Right ventricle myocardium superior (tissue), 1 donor: ENCODE measurements at regions not wholly inside any gene's neighbourhood (a gene's known extent, or its start where the extent isn't known, plus 50 kb on each side); places are given as distances from the start of the nearest gene placed in this dataset.

Source experiments
- ATAC-seq: fragments of 200-7000 bp; cut with Tn5 transposase; one replicate; pipeline ENCODE4 v1.9.1; 2020; ENCODE audit warnings: mild to moderate bottlenecking; ENCODE audit not compliant: poor library complexity
- DNase-seq: peaks from one replicate; pipeline ENCODE4 v3.0.0-alpha.2; 2020
- intact Hi-C: fragments of 100-400 bp; cut with DNase I; formaldehyde crosslinking; loops from one replicate; pipeline ENCODE4 v1.11.2; 2022
- donor health status: DM: no; HTN: yes; CAD: no; lungs with severe emphysema.

DNA sequence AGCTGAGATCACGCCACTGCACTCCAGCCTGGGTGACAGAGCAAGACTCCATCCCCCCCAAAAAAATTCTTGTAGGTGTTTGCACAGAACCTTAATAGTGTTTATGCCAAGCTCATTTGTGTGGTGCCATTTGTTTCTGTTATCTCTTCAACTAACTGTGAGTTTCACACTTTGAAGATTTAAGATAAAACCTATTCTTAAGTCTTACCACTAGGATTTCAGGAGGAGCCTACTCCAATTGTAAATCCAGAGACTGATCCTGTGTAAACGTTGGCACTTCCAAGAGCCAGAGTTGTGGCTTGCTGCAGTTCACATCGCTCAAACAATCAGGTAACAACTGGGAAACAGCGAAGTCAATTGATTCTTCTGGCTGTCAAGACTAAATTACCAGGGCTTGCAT is 242.4 kb upstream of the SATB1 start:
- ATAC-seq, result no peak
- intact Hi-C loops, result no loop called here
- DNase-seq, result no peak

- intact Hi-C loops, result no loop called here
- ATAC-seq (no peak), DNase-seq (no peak)
Observed at GRCh38 chr3:18666655-18667054, 241.5 kb upstream of the SATB1 start.

GRCh38 chr3:18660059-18660458 is 234.9 kb upstream of the SATB1 start:
- DNase-seq (no peak), ATAC-seq (no peak)
- intact Hi-C loops, result no loop called here

GRCh38 chr3:18657858-18658820 is 233.0 kb upstream of the SATB1 start:
- intact Hi-C loops, result no loop called here
- DNase-seq (no peak), ATAC-seq (no peak)

GRCh38 chr3:18656866-18657265 is 231.7 kb upstream of the SATB1 start:
- intact Hi-C loops, result no loop called here
- ATAC-seq (no peak), DNase-seq (no peak)

DNA sequence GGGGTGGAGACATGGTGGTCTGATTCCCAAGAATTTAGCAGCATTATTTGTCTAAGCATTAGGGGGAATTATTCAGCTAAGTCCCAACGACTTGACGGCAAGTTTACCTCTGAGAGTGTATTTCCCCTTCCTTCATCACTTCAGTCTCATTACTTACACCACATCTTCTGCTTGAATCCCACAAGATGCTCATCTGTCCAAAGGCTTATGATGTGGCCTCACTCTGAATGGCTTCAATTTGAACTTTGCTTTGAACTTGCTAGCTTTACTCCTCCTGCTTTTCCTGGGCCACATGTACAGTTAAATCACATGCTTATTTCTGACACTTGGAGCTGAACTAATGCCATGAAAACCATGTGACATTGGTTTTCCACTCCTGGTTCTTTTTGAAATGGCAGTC is 231.3 kb upstream of the SATB1 start:
- intact Hi-C loops, result no loop called here
- ATAC-seq (no peak), DNase-seq (no peak)

DNA sequence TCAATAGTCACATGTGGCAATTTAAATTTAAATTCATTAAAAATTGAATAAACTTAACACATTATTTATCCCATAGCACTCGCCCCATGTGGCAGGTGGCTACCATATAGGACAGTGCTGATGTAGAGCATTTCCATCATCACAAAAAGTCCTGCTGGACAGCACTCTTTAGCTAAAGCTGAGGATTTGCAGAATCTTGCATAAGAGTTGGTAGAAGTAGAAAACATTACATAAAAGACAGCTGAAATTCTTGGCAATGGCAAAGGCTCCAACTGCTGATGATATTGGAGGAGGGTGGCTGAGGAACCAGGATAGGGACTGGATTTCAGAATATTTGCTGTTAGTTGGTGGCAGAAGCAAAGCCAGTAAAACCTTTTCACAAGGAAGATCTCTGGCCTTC is 230.7 kb upstream of the SATB1 start:
- DNase-seq (no peak), ATAC-seq (no peak)
- intact Hi-C loops, result no loop called here

DNA sequence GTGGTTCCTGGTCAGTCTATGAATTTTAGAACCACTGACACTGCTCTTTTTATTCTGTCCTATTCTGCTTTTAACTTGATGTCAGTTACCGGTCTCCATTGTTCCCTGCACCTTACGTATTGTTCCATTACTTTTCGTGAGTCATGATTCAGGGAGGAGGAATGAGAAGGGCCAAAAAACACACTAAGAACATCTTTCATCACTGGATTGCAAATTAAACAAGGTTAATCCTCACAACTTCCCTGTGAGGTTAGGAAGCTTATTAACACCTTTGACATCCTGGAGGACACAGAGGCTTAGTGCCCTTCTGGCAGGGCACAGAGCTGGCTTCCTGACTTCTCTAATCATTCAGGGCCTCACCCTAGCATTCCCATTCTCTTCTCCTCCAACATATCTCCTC is 227.6 kb upstream of the SATB1 start:
- no peak for ATAC-seq
- intact Hi-C loops, result no loop called here
- DNase-seq, result no peak

- DNase-seq (no peak), ATAC-seq (no peak)
- intact Hi-C loops, result no loop called here
Observed at GRCh38 chr3:18650731-18651130, 225.6 kb upstream of the SATB1 start.

- intact Hi-C loops, result no loop called here
- DNase-seq, result no peak
- ATAC-seq, result no peak
Observed at GRCh38 chr3:18649666-18650363, 224.7 kb upstream of the SATB1 start.

DNA sequence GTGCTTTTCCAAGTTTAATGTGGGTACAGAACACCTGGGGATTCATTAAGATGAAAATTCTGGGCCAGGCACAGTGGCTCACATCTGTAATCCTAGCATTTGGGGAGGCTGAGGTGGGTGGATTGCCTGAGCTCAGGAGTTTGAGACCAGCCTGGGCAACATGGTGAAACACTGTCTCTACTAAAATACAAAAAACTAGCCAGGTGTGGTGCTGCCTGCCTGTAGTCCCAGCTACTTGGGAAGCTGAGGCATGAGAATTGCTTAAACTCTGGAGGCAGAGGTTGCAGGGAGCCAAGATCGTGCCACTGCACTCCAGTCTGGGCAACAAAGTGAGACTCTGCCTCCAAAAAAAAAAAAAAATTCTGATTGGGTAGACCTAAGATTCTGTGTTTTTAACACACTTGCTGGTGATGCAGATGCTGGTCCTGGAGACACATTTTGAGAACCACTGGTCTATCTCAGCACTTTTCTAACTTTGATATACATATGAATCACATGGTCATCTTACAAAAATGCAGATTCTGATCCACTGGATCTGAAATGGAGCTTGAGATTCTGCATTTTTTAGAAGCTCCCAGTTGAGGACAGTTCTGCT is 223.8 kb upstream of the SATB1 start:
- intact Hi-C loops, result no loop called here
- DNase-seq (no peak), ATAC-seq (no peak)

GRCh38 chr3:18648159-18648558 is 223.0 kb upstream of the SATB1 start:
- DNase-seq (no peak), ATAC-seq (no peak)
- intact Hi-C loops, result no loop called here

DNA sequence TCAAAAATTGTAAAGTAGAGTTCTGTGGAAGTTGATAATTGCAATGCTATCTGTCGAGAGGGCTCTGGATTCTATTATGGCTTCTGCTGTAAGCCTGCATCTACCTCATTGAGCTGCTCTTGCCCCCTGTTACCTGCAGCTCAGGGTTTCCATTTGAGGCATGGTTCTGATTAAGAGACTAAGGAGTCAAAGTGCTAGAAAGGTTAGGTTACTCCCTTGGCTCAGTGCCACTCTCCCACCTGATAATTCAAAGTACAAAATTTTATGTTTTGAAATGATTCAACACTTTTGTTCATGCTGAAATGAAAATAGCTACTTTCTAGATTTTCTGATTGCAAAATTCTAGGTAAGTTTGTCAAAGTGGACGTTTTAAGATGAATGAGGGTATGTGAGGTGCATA is 220.5 kb upstream of the SATB1 start:
- intact Hi-C loops, result no loop called here
- DNase-seq (no peak), ATAC-seq (no peak)

DNA sequence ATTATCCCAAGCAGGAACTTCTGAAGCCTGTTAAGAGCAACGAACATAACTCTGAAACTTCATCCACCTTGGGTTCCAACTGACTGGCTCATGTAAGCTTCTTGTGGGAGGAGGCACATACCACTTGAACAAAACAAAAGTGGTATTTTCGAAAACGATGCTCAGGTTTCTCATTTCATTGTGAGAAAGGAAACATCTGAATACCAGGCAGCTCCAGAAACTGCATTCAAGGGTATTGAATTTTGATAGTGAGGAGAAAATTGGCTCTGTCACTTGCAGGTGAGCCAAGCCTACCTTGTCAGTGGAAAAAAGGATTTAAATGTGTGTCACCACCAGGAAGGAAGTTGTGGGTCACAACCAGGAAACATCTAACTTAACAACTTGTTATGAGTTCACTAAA is 218.1 kb upstream of the SATB1 start:
- no peak for ATAC-seq
- intact Hi-C loops, result no loop called here
- DNase-seq, result no peak

GRCh38 chr3:18641916-18642315 is 216.8 kb upstream of the SATB1 start:
- DNase-seq, result no peak
- intact Hi-C loops, result no loop called here

DNA sequence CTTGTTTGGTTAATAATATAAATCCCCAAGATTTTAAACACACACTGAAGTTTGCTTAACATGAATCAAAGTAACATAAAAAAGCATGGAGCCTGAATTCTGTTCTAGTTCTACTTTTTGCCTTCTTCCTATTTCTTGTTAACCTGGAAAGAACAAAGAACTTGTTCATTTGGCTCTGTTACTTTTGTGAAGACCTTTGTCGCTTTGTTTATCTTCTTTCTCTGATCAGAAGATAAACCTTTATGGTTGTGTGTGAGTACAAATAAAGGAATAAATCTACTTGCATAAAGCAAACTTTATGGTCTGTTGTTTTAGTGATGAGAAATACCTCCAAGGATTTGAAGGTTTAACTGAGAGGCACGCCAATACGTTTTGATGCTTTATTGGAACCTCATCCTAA is 210.1 kb upstream of the SATB1 start:
- DNase-seq (no peak), ATAC-seq (no peak)
- intact Hi-C loops, result no loop called here

More at GRCh38 chr3:18641916-18642315, 216.8 kb upstream of the SATB1 start:
- ATAC-seq, result no peak

DNA sequence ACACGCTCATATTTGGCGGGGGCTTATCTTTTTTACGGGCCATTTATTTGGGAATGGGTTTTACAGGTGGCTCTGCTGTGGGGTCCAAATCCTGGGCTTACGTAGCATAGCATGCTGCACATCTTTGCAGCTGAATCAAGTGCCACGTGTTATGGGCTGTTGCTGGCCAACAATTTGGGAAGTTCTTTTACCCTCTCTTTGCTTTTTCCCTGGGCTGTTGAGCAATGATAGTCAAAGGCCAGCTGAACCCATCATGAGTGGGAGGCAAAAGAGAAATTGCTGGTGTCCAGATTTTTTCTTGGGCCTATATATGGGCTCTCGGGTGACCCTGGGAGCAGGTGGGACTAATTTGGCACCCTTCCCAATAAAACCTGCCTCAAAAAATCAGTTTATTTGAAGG is 209.3 kb upstream of the SATB1 start:
- DNase-seq, result no peak
- intact Hi-C loops, result no loop called here

GRCh38 chr3:18633002-18633401 is 207.9 kb upstream of the SATB1 start:
- ATAC-seq, result no peak
- intact Hi-C loops, result no loop called here

More for the DNA sequence above, 209.3 kb upstream of the SATB1 start:
- ATAC-seq, result no peak

GRCh38 chr3:18630295-18630694 is 205.2 kb upstream of the SATB1 start:
- DNase-seq (no peak), ATAC-seq (no peak)
- intact Hi-C loops, result no loop called here

More at GRCh38 chr3:18633002-18633401, 207.9 kb upstream of the SATB1 start:
- no peak for DNase-seq

DNA sequence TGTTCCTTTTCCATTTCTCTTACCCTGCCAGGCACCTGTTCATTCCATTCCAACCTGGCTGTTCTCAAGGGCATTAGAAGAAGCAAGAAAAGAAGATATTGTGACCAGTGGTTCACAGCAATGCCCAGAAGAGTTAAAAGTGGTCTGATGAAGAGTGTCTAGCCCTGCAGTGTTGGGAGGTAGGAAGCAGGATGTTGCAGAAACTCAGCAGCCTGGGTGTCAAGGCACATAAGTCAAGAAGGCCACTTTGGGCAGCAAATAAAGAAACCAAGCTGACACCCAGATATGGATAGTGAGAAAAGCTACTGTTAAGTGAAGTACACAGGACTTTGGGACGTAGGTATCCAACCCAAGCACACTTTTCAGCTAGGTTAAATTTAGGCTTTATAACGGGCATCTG is 199.9 kb upstream of the SATB1 start:
- no peak for DNase-seq
- no peak for ATAC-seq
- intact Hi-C loops, result no loop called here
